ENCODE measurements at regions not wholly inside any gene's neighbourhood (a gene's known extent, or its start where the extent isn't known, plus 50 kb on each side); places are given as distances from the start of the nearest gene placed in this dataset.

DNA sequence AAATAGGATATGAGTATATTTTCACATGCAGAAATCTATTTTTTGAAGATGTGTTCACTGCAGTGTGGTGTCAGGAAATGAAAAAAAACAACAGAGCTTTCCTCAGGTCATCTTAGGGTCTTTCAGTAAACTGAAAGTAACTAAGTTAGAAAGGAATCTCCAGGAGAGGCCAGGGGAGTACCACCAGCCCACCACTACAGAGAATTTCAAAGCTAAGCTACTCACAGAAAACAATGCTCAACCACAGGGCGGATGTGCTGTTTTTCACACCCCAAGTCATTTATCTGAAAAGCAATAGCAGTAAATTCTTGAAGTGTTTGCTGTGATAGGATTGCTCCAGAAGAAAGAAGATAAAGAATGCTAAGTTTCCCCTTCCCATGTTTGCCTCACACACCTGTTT is 79.0 kb downstream of the IFNG start:
- TF ChIP-seq ZNF549 (tag by site-specific recombination; IDR thresholded peaks at IDR 0.05) = no peak
- TF ChIP-seq CTCF (tag by site-specific recombination; IDR thresholded peaks at IDR 0.05) = no peak

Measured in HEK293 (cell line).